Mesothelial cell of epicardium (in vitro differentiated cells): ENCODE measurements at regions not wholly inside any gene's neighbourhood (a gene's known extent, or its start where the extent isn't known, plus 50 kb on each side); places are given as distances from the start of the nearest gene placed in this dataset.

Source experiments
- DNase-seq, 2 experiments: peaks; one replicate each; pipeline ENCODE4 v3.0.0; 2021; ENCODE audit warnings: low spot score in 2 of 2; ENCODE audit not compliant: unreplicated experiment in 2 of 2
- H3K27ac Mint-ChIP-seq: 2 replicates; pipeline ENCODE4 v1.8.0; 2021; ENCODE audit warnings: mixed read lengths
- H3K27me3 Mint-ChIP-seq: 2 replicates; pipeline ENCODE4 v1.8.0; 2021; ENCODE audit warnings: low read depth, mixed read lengths
- H3K36me3 Mint-ChIP-seq: 2 replicates; pipeline ENCODE4 v1.8.0; 2021; ENCODE audit warnings: mixed read lengths
- H3K4me1 Mint-ChIP-seq: 2 replicates; pipeline ENCODE4 v1.8.0; 2021; ENCODE audit warnings: mixed read lengths
- H3K4me3 Mint-ChIP-seq: 2 replicates; pipeline ENCODE4 v1.8.0; 2021; ENCODE audit warnings: mild to moderate bottlenecking, moderate library complexity, mixed read lengths
- H3K9me3 Mint-ChIP-seq: 2 replicates; pipeline ENCODE4 v1.8.0; 2021; ENCODE audit warnings: mixed read lengths
- CTCF ChIP-seq: fragments of 200-600 bp; sonication (generic); IDR thresholded peaks from one replicate; pipeline ENCODE4 v1.5.0; 2021; ENCODE audit warnings: antibody characterized with exemption; ENCODE audit not compliant: unreplicated experiment

GRCh38 chr2:106685180-106685897 is 198.2 kb downstream of the CD8B2 start:
- peaks cover 35% of the 10 kb centered on the region for H3K9me3 Mint-ChIP-seq
- no peaks in the 10 kb centered on the region for H3K27me3 Mint-ChIP-seq
- DNase-seq = no peak
- no peak for TF ChIP-seq CTCF
- H3K4me1 Mint-ChIP-seq = no peaks in the 10 kb centered on the region
- no peak overlapping the region for H3K4me3 Mint-ChIP-seq
- H3K27ac Mint-ChIP-seq = no peak overlapping the region
- no peaks in the 10 kb centered on the region for H3K36me3 Mint-ChIP-seq

DNA sequence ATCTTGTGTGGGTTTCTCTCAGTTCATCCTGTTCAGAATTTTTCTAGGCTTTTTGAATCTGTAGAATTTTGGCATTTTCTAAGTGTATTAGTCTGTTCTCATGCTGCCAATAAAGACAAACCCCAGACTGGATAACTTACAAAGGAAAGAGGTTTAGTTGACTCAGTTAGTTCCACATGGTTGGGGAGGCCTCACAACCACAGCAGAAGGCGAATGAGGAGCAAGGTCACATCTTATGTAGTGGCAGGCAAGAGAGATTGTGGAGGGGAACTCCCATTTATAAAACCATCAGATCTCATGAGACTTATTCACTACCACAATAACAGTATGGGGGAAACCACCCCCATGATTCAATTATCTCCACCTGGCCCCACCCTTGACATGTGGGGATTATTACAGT is 199.2 kb downstream of the ST6GAL2 start:
- H3K4me3 Mint-ChIP-seq = no peak overlapping the region
- H3K9me3 Mint-ChIP-seq = peaks cover 41% of the 10 kb centered on the region
- no peaks in the 10 kb centered on the region for H3K4me1 Mint-ChIP-seq
- TF ChIP-seq CTCF = no peak
- no peaks in the 10 kb centered on the region for H3K27me3 Mint-ChIP-seq
- no peak overlapping the region for H3K27ac Mint-ChIP-seq
- no peaks in the 10 kb centered on the region for H3K36me3 Mint-ChIP-seq
- DNase-seq = no peak

DNA sequence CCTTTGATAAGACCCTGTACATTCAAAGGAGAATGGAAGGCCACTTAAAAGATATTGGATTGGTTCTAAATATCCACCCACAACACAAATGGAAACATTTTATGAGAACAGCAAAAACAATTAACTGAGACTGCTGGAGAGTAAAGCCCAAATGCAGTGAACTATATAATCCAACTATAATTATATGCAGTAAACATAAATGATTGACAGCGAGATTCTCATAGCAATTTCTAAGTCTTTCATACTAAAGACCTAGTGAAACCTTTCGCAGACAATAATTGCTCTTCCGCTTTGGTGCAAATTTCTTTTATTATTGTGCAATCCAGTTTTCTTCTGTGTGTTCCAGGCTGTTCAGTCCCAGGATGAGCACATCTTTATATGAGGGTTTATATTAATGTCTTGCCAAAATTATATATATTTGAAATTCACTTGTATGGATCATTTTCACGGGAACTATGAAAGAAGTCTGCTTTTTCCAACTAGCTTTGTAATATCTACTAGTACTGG is 190.9 kb downstream of the ST6GAL2 start:
- Mint-ChIP-seq H3K27ac (no peak overlapping the region), H3K9me3 (peaks cover 15% of the 10 kb centered on the region), H3K27me3 (no peaks in the 10 kb centered on the region), H3K4me3 (no peak overlapping the region), H3K36me3 (no peaks in the 10 kb centered on the region), H3K4me1 (peaks cover 1% of the 10 kb centered on the region)
- DNase-seq = no peak
- TF ChIP-seq CTCF = no peak

DNA sequence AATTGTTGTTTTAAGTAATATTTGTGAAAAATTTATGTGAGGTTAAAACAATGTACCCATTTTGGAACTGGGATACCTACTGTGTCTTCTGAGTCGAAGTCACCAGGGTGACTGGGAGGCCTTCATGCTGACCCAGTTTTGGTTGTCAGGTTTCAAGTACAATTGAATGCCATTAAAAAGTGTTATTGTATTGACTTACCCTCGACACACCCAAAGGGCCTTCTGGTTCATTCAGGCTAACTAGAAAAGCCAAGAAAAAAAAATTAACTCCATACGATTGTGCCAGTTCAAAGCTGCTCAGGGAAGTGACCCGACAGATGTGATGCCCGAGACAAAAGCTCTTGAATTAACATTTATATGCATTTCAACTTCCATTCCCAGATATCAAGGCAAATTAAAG is 190.0 kb downstream of the ST6GAL2 start:
- H3K4me1 Mint-ChIP-seq = peaks cover 3% of the 10 kb centered on the region
- H3K4me3 Mint-ChIP-seq = no peak overlapping the region
- no peak overlapping the region for H3K27ac Mint-ChIP-seq
- DNase-seq = no peak
- H3K36me3 Mint-ChIP-seq = no peaks in the 10 kb centered on the region
- peaks cover 10% of the 10 kb centered on the region for H3K9me3 Mint-ChIP-seq
- H3K27me3 Mint-ChIP-seq = no peaks in the 10 kb centered on the region
- TF ChIP-seq CTCF = no peak

DNA sequence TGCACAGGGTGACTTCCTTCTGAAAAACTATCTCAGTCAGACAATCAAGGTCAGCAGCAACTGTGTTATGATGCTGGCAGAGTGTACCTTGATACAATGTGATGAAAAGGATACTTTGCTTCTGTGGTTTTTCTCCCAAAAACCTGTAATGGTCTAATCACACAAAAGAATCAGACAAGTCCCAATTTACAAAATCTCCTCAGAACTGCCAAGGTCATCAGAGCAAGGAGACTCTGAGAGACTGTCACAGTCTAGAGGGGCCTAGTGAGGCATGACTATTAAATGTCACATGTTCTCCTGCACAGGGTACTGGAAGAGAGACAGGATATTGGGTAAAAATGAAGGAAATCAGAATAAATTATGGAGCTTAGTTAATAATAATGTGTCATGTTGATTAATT is 185.4 kb downstream of the ST6GAL2 start:
- H3K36me3 Mint-ChIP-seq = no peaks in the 10 kb centered on the region
- H3K4me3 Mint-ChIP-seq = no peak overlapping the region
- peaks cover 4% of the 10 kb centered on the region for H3K9me3 Mint-ChIP-seq
- TF ChIP-seq CTCF = no peak
- peaks cover 3% of the 10 kb centered on the region for H3K4me1 Mint-ChIP-seq
- DNase-seq = no peak
- H3K27ac Mint-ChIP-seq = no peak overlapping the region
- H3K27me3 Mint-ChIP-seq = no peaks in the 10 kb centered on the region
